ENCODE measurements at regions not wholly inside any gene's neighbourhood (a gene's known extent, or its start where the extent isn't known, plus 50 kb on each side); places are given as distances from the start of the nearest gene placed in this dataset.

- TF ChIP-seq CTCF (IDR thresholded peaks at IDR 0.05) (no peak), ZFX (IDR thresholded peaks at IDR 0.05; ENCODE audit: borderline replicate concordance) (no peak)
Measured at GRCh38 chr1:162966613-162967012, 102.5 kb upstream of the RGS4 start.
